Stimulated activated CD8-positive, alpha-beta memory T cell treated with anti-CD3 and anti-CD28 coated beads, Interleukin-4, amount 100 ng/mL, for 48 hours (primary cell): ENCODE measurements at regions not wholly inside any gene's neighbourhood (a gene's known extent, or its start where the extent isn't known, plus 50 kb on each side); places are given as distances from the start of the nearest gene placed in this dataset.
"Not testable (repeated sequence)": the region's sequence is repeated elsewhere in the genome, so short reads cannot be mapped to it uniquely, and the experiment has no call there.

Experiments
- DNase-seq: peaks from one replicate; pipeline ENCODE4 v3.0.0-alpha.2; 2020

DNA sequence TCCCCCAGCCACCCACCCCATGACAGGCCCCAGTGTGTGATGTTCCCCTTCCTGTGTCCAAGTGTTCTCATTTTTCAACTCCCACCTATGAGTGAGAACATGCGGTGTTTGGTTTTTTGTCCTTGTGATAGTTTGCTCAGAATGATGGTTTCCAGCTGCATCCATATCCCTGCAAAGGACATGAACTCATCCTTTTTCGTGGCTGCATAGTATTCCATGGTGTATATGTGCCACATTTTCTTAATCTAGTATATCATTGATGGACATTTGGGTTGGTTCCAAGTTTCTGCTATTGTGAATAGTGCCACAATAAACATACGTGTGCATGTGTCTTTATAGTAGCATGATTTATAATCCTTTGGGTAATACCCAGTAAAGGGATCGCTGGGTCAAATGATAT, 273.0 kb downstream of the TEX29 start:
- DNase-seq: not testable (repeated sequence)

DNA sequence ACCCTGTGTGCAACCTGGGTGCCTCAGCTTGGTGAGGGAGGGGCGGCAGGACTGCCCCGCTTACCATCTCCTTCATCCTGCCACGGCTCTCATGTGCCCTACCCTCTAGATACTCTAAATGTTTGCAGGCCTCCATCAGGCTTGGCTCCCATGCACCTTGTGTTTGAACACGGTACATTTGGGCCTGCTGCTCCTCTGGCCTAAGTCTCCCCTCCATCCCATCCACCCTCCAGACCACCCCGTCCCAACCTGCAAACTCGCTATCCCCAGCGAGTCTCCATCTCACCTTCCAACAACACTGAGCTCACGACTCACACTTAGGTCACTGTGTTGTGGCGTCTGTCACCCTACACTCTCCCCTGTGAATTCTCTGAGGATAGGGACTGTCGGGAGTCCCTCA, 274.2 kb downstream of the TEX29 start:
- no peak for DNase-seq

DNA sequence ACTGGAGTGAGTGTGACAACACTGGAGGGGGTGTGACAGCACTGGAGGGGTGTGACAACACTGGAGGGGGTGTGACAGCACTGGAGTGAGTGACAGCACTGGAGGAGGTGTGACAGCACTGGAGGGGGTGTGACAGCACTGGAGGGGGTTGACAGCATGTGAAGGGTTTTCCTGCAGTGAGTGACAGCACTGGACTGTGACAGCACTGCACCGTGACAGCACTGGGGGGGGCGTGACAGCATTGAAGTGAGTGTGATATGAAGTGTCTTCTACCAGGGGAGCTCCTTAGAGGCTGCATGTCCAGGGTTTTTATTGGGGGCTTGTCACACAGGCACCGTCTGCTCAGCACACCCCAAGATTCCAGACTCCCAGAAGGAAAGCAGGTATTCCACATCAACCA, 274.8 kb downstream of the TEX29 start:
- no peak for DNase-seq

DNA sequence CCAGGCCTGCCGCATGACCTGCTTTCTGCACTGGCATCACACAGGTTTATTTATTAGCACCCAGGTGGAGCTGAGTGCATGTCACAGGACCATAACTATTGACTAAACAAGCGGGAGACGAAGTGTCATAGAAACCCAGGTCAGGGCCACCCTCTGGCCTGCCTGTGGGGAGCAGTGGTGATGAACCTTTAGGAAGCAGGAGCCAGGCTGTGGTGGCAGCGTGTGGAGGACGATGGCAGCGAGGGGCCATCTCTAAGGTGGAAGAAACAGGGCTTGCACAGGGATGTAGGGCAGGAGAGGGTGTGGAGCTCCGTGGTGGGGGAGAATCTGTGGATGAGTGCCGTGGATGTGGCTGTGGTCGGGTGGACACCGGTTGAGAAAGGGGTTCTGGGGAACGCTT, 275.3 kb downstream of the TEX29 start:
- DNase-seq: no peak

DNA sequence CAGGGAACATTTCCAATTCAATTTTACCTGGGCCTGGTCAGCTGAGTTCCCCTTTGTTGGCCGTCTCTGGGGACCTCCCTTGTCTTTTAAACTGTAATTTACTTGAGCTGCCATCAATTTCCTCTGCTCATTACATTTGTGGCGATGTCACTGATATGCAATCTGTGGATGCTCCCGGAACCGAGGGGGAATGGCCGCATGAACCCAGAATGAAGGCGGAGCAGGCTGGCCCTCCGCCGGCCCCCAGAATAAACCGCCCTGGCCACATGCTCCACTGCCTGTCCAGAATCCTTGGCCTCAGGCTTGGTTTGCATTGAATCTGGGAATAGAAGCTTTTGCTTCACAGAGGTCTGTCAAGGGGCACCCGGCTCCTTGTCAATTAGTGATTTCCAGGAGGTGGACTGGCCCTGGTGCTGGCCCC, 276.8 kb downstream of the TEX29 start:
- DNase-seq: no peak

DNA sequence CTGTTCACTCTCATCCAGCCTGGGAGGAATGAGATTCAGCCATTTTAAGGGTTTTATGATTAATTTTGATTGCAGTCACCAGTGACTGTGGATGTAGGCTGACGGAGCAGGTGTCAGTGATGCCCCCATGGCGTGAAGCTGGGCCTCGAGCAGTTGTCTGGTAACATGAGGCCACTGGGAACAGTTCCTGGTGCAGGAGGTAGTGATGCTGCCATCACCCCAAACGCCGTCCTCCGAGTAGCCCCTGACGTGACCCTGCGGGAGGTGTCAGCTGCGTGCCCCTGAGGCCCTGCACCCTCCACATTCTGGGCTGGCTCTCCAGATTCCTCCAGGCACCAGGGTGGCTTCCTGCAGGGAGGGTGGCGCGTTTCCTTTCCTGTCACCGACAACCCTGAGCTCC, 277.2 kb downstream of the TEX29 start:
- DNase-seq: no peak

DNA sequence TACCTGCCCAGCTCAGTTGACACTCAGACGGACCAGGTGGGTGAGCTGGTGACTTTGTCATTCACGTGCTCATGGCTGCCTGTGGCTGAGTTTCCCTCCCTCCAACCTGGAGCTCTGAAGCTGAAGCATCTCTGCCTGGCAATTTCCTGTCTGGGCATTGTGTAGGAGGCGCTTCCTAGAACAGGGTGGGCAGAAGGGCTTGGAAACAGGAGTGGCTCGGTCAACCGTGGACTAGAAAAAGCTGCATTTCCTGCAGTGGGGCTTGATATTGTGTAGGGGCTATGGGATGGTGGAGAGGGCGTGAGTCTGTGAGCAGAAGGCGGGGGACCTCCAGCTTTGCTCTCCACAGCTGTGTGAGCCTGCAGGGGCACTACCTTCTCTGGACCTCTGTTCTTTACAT, 278.3 kb downstream of the TEX29 start:
- DNase-seq: no peak

DNA sequence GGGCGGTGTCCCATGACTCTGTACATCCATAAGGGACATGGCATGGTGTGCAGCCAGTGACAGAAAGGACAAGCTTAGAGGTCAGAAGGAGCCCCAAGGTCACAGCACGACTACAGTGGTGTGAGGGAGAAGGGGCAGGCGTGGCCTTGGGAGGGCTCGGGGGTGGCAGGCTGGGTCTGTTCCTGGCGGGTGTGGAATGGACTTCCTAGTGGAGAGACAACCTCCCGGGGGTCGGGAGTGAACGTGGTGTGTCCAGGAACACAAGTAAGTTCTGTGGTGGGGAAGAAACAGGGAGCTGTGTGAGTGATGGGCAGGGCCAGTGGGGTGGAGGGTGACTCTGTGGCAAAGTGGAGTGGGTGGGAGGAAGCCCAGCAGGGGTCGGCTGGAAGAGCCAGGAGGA, 279.3 kb downstream of the TEX29 start:
- no peak for DNase-seq

DNA sequence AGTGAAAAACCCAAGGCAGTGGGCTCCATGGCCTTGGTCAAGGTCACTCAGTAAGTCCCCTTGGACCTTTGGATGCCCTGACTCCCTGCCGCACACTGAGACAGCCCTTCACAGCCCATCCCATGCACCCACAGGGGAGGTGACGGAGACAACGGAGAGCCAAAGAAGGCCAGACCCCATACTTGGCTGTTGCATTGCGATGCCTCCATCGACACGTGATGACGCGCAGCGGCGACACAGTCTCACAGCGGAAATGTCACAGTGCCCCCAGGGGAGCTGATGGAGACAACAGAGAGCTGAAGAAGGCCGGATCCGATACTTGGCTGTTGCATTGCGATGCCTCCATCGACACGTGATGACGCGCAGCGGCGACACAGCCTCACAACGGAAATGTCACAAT, 282.4 kb downstream of the TEX29 start:
- DNase-seq: no peak

DNA sequence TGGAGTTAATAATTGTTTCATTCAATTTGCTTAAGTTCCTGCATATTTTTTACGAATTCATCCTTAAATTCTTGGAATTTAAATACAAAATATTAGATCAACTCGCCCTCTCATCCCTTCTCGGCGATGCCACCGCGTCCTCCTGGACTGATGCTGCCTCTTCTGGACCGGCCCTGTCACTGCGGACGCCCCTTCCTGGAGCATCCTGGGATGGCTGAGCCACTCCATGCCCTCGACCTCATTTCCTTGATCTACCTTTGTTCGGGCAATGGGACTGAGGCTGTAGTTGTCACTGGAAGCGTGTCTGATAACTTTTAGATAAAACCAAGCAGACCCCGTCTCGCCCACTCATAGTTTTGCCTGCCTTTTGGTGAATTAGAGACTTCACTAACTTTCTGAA, 283.7 kb downstream of the TEX29 start:
- DNase-seq: no peak

DNA sequence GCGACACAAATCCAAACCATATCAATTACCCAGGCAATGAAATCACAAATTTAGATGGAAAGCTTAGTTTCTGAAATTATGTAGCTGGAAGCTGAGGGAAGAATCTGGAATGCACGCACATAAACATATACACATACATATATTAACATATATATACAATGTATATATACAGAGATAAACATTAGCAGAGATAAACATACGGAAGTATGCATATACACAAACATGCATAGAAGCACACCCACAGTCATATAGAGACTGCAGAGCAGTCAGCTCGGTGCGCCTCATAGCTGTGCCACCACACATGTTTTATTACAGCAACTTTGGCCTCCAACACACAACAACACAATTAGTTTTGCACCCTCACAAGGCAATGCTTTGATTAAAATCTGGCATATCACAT, 288.1 kb downstream of the TEX29 start:
- no peak for DNase-seq

DNA sequence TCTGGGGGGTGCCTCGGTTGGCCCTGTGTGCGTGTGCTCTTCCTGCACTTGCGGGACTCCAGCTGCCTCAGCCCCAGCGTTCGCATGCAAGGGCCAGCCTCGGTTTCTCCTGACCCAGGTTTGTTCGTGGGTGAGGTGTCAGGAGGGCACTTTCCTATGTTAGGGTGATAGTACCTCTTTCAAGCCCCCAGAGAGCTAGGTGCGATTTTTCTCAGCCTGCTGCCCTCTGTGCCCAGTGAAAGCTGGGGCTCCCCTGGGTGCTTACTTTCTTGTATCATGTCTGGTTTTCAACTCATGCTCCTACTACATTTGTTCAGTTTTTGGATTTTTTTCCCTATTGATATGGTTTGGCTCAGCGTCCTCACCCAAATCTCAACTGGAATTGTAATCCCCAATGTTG, 289.2 kb downstream of the TEX29 start:
- DNase-seq: no peak

DNA sequence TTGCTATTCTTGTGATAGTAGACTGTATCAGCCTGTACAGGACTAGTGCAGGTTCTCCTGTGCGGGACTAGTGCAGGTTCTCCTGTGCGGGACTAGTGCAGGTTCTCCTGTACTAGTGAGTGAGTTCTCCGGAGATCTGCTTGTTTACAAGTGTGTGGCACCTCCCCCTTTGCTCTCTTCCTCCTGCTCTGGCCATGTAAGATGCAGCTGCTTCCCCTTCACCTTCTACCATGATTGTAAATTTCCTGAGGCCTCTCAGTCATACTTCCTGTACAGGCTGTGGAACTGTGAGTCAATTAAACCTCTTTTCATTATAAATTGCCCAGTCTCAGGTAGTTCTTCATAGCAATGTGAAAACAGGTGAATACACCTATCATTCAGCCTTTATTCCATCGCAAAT, 289.6 kb downstream of the TEX29 start:
- no peak for DNase-seq

DNA sequence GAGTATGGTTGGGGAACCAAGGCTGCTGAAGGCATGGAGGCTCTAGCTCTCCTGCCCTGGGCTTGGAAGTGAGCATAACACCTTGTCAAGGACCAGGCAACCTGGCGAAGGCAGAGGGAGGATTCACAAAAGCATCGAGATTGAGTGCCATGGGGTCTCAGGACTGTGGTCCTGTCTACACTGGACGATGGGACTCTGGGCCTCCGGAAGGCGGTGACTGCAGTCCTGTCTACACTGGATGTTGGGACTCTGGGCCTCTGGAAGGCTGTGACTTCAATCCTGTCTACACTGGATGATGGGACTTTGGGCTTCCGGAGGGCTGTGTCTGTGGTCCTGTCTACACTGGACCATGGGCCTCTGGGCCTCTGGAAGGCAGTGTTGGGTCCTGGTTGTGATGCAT, 290.4 kb downstream of the TEX29 start:
- DNase-seq: no peak

DNA sequence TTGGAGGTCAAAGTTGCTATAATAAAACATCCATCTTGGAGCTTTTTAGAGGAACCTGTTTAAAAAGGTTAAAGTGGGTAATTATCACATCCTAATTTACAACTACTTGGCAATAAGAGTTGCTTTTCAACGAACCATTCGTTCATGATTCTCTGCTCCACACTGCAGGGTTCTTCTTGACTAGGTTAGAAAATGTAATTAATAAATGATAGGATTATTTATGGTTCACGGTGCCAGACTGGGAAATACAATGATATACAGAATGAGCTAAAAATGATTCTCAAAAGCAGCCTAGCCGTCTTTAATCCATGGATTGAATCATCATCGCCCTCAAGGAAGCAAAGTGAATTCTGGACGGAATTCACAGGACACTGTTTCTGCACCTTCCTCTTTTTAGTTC, 291.2 kb downstream of the TEX29 start:
- no peak for DNase-seq

DNA sequence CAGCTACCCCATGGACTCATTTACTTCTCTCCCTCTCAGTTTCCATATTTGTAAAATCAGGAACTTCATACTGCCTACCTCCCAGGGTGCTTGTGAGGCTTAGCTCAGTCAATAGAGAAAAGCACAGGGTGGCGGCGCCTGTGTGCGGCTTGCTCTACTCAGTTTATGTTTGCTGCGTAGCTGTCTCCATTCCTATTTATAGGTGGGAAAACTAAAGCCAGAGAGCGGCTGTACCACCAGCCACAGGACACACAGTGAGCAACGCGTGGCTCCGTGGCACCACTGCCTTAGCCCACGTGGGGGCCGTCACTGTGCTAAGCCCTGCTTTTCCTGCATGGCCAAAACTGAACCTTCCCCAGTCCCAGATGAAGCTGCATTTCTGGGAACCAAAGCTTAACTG, 292.4 kb downstream of the TEX29 start:
- no peak for DNase-seq

DNA sequence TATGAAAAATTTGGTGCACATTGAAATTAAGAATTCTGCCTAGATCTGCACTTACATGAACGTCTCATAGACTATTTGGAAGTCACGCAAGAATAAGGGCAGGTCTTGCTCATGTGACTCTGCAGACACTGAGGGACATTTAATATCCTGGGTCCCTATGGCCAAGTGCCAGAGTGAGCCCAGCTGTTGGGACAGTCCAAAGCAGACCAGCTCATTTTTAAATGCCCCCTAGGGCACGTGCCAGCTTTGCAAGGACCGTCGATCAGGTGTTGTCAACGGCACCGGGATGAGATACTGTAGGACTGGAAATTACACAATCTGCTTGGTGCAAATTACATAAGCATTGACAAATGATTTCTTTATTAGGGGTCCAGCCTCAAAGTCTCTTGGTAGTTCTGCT, 293.6 kb downstream of the TEX29 start:
- no peak for DNase-seq

DNA sequence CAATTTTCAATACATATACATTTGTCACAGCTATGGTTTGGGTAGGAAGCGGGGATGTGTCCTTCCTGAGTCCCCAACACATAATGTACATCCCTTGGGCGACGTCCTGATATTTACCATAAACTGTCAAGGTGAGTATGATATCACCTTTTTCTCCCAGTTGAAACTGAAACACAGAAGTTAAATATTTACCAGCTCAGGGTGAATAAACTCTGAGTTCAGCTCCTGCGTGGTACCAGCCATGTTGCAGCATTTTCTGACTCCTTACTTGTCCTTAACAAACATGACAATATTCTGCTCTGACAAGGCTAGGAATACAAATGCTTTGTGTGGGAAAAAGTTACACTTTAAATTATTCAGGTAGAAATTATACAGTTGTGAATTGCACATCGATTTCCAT, 294.2 kb downstream of the TEX29 start:
- no peak for DNase-seq

DNA sequence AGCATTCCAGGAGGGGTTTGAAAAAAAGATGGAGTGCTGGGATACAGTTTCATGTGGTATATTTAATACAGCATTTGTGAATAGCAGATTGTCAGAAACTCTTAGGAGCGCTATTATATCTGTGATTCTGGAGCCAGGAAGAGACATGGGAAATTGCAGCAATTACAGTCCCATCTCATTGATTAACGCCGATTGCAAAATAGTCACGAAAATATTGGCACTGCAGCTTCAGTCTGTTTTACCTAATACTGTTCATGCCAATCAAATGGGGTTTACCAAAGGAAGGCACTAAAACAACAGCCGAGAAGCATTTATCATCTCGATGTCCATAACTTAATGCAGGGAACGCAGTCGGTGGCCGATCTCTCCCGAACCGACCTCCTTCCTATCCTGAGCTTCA, 295.8 kb downstream of the TEX29 start:
- no peak for DNase-seq

DNA sequence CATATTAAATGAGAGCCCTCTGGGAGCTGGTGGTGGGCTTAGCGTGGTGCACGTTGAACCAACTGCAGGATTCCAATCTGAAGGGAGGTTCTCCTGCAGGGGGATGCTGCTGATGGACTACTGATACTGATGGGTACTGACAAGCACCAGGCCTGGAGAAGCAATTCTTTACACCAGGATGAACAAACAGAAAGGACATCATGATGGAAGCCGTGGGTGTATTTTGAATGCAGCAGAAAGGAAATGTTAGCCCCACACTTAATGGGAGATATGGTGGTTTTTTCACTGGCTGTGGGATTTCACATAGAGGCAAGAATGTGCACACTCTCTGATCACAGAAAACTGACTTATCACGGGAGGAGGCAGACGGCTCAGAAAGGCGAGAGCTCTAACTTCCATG, 299.7 kb downstream of the TEX29 start:
- no peak for DNase-seq

DNA sequence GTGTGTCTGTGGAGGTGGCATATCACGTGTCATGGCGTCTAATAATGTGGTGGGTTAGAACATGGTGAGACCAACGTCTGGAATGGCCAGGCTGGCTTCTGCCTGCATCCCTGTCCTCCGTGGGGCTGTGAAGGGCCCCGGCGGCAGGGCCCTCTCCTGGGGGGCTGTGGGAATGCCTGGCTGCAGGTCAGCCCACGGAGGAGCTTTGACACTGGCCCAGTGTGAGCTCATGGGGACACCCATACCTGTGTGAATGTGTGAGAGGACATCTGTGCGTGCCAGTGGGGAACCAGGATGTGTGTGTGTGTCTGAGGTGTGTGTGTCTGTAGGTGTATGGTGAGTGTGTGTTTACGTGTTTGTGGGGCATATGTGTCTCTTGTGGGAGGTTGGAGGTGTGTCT, 300.1 kb downstream of the TEX29 start:
- DNase-seq: no peak

DNA sequence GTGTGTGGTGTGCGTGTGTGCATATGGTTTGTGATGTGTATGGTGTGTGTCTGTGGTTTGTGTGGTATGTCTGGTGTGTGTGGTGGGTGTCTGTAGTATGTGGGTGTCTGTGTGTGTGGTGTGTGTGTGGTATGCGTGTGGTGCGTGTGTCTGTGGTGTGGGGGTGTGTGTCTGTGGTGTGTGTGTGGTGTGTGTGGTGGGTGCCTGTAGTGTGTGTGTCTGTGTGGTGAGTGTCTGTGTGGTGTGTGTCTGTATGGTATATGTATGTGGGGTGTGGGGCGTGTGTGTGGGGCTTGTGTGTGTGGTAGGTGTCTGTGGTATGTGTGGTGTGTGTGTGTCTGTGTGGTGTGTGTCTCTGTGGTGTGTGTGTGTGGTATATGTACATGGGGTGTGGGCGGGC, 300.7 kb downstream of the TEX29 start:
- no peak for DNase-seq

DNA sequence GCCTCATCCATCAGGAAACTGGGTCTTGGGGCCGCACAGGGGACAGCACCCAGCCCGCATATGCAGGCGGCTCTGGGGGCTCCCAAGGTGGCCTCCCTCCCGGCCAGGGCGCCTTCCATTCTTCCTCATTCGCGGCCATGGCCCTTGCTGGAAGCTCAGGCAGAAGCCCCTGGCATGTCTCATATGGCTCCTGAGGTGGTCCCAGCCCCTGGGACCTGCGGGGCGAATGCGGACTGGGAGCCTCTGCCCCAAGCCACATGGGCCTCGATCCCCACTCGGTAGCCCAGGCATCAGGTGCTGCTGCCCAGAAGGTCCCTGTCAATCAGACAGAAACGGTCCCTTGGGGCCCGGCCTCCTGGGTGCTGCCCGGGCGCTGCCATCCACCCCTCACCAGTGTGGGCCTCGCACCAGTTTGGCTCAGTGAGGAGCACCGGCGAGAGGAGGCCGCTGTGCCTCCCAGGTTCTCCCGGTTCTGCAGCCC, 301.6 kb downstream of the TEX29 start:
- no peak for DNase-seq

DNA sequence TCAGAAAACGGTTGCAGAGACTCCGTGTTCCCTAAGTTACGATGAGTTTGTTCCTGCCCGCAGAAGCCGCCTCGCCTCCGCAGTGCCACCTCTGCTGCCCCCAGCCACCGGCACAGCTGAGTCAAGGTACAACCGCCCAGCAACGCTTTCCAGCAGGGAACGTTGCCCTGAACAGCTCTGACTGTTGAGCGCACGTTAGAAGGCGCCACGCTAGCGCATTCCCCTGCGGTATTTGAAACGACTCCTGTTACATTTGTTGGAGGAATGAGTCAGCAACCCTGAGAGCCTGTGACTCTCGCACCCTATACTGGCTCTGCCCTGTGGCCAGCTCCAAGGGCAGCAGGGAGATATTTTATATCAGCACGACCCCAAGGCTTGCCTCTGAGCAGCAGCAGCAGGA, 302.8 kb downstream of the TEX29 start:
- DNase-seq: no peak

DNA sequence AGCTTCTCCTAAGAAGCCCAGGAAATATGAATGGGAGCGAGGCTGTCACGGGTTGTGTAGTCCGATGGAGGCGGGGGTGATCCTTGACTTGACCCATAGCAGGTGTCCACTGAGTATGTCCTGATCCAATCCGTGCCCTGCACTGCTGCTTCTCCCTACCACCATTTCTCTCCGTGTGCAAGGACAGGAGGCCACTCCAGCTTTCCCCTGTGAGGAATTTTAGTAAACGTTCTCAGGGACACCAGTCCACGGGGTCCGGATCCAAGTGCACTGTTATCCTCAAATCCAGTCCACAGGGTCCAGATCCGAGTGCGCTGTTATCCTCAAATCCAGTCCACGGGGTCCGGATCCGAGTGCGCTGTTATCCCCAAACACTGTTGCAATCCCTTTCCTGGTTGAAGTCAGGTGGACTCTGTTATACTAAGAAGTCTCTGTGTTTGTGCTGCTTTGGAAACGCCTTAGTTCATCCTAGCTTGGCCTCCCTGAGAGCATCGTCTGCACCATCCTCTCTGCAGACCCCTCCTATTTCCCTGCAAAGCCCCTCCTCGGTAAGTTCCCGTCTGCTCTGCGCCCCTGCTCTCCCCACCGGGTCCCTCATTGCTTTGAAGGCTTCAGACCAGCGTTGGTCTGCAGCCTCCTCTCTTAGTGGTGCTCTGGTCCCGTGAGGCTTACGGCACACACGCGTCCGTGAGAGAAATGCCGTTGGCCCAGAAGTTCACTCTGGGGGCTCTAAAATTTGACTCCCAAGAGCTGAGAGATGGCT, 303.5 kb downstream of the TEX29 start:
- no peak for DNase-seq
